ENCODE measurements at regions not wholly inside any gene's neighbourhood (a gene's known extent, or its start where the extent isn't known, plus 50 kb on each side); places are given as distances from the start of the nearest gene placed in this dataset.
"Not testable (repeated sequence)": the region's sequence is repeated elsewhere in the genome, so short reads cannot be mapped to it uniquely, and the experiment has no call there.

DNA sequence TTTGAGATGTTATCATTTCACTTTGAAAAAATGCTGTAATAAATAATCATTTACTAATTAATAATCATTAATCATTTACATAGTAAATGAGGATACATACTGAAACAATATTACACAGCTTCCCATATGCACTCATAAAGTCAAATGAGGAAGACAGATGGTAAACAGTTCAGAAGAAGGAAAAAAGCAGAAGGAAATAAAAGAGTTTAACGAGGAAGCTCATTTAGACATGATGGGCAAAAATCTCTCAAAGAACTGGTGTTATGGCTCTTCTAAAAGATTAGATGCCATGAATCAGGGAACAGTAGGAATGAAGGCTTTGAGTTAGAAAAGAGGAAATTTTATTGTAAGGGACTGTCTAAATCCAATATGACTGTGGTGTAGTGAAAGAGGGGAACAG lies 347.6 kb downstream of the PTPRC start:
- DNase-seq: no peak

DNA sequence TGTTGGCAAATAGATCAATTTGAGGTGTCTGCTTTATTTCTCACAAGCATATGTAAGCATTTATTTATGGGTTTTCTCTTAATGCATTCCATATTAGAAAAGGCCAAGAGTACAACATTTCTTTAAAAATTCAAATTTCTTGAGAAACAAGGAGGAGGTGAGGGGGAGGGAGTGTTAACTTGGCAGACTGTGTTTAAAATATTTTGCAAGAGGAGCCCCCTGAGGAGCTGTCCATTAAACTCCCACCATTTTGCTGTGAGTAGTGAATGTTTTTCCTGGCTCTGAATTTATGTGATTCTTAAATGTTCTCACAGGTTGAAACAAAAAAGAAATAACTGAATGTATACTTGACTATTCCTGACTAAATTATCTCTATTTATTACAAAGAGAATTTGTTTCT lies 363.8 kb downstream of the PTPRC start:
- no peak for DNase-seq

DNA sequence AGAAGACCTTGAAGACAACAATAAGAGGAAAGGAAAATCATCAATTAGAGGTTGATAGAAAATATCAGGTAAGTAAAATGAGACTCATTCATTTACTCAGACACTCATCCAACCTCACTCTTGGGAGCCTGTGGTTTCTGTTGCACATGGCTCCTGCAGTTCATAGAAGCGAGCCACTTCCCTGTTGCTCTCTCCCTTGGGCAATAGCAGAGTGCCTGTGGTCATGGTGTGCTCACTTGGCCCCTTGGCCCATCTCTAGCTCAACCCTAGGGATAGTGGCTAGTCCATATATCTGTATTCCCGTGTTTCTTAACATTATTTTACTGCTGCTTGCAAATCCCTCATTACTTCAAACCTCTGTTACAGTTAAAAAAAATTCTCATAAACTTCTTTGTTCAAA lies 368.6 kb downstream of the PTPRC start:
- DNase-seq: no peak

DNA sequence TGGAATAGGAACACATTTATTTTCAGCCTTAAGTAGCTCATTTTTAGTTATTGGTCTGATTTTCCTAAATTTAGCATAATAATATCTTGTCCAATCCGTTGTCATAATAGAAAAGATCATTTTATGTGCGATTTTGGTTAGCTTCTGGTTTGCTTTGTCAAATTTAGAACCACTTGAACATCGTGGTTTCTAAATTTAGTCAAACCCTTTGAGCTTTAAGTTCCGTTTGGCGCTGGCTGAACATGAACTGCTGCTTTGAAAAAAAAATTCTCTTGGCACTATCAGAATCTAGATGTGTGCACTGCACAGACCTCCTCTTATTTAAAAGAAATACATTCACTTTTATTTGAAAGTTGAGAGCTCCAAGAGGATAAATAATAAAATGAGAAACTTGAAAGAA lies 370.6 kb downstream of the PTPRC start:
- DNase-seq: no peak

DNA sequence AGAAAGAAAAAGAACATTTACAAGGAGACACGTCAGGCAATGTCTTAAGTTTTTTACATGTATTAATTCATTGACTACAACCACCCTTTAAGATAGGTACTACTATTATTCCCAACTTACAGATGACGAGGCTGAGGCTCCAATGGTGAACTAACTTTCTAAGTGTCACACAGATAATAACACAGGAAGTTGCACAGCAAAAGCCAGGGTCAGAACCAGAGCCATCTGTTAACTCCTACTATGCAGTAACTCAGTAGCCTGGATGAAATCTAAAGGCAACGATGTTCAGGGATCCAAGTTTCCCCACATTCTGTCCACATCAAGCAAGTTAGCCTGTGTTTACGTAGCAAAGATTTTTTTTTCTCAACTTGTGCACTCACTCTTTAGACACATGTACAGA lies 371.7 kb downstream of the PTPRC start:
- DNase-seq: no peak

DNA sequence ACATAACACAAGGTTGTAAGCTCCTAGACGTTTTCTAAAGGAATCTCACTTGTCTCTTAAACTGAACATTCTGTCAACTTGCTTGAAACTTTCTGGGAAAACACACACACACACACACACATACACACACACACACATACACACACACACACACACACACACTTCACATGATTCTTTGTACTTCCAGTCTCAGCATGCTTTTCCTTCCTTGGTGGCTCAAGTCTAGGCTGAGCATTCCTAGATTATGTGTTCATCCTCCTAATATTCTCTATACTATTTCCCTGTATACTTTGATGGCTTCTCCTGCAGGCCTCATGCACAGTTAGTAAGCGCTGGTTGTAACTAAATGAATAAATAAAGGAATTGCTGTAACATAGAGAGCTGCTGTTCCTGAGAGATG lies 372.1 kb downstream of the PTPRC start:
- no peak for DNase-seq

DNA sequence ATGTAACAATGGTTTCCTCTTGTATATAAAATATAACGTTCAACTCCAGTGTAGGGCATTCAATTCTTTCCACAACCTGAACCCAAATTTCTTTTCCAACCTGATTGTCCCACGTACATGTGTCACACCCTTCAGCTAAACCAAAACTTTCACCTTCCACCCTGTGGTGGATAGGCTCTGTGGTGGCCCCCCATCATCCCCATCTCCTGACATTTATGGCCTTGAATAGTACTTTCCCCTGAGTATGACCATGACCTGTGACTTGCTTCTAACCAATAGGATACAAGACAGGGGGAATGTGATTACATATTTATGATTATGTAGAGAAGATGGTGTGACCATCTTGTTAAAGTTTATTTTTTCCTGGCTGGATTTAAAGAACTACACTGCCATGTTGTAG lies 377.0 kb downstream of the PTPRC start:
- no peak for DNase-seq

DNA sequence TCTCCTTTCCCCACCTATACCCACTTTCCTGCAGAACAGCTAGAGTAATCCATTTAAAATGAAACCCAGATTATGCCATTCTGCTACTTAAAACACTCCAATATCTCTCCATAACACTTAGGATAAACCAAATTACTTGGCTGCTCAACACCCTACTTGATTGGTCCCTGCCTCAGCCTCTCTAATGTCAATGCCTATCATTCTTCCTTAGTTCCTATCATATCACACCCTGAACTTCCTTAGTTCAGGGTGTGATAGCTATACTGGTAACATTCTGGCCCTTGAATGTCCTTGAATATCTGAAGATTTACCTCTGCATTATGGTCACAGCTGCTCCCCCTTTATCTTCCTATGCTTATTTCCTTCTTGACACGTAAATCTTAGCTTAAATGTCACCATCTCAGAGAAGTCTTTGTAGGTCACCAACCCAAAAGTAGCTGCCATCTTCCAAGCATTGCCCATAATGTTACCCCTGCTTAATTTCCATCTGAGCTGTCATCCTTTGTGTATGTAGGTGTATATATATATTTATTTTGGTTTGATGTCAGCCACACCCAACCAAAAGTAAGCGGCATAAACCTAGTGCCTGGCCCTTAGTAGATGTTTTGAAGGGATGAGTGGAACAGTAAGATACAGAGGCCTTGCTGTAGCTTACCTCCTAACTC lies 379.8 kb downstream of the PTPRC start:
- no peak for DNase-seq

DNA sequence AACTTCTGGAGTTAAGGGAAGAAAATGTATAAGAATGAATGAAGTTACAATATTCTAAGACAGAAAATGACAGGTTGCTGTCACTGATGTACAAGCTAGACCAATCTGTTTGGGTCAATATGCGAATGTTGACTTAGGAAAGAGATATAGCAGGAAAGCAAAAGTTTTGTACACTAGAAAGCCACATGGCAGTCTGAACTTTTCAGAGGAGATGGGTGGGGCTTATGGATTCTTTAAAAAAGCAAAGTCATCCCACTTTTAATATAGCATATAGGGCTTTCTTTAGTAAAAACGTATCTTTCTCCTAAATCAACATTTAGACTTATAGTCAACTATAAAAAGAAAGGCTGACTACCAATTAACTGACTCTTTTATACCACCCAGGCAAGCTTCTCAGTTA lies 381.2 kb downstream of the PTPRC start:
- no peak for DNase-seq

DNA sequence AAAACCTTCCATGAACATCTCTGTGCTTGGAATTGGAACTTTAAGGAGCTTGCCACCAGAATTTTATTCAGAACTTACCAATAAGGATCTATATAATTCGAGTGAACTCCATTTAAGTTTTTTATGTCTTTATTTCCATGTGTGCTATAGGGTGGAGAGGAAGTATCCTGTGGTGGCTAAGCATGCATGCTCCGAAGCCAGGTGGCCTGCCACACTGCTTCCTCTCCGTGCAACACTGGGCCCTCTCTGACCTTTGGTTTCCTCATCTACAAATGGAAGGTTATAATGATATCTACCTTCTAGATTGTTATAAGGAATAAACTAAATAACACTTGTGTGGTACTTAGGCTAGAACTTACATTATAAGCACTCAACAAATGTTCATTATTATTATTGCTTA lies 382.1 kb downstream of the PTPRC start:
- no peak for DNase-seq

DNA sequence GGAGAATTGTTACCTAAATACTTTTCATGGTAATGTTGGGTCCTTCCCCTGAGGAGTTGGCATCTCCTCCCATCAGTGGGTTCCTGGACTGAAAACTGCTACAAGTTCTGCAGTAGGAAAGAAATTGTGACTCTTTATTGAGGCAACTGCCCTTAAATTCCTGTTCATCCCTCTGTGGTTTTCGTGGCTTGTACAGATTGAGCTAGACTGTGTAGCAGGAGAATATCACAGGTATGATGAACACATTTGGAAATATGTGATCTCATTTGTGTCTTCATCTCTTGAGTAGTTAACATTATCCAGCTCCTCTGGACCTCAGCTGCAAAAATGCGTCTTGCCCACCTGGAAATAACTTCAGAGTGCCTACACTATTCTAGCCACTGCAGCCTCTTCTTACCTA lies 390.6 kb downstream of the PTPRC start:
- DNase-seq: no peak

DNA sequence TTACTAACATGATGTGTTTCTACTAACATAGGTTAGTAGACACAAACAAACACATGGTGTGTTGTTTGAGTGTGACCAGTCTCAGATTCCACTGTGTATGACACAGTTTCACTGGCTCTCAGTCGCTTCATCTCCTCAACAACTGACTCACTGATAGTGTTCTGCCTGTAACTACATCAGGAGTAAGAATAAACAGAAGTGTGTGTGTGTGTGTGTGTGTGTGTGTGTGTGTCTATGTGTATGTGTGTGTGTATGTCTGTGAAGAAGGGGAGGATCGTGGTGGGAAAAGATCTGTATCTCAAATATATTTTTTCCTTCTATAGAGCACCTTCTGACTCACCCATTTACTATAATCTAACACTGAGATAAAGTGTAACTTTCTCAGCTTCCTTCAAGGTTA lies 391.0 kb downstream of the PTPRC start:
- DNase-seq: no peak

DNA sequence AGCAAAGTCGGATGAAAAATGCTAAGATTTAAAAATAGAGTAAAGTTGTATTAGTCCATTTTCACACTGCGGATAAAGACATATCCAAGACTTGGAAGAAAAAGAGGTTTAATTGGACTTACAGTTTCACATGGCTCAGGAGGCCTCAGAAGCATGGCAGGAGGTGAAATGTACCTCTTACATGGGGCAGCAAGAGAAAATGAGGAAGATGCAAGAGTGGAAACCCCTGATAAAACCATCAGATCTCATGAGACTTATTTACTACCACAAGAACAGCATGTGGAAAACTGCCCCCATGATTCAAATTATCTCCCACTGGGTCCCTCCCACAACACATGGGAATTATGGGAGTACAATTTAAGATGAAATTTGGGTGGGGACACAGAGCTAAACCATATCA lies 391.7 kb downstream of the PTPRC start:
- not testable (repeated sequence) for DNase-seq

DNA sequence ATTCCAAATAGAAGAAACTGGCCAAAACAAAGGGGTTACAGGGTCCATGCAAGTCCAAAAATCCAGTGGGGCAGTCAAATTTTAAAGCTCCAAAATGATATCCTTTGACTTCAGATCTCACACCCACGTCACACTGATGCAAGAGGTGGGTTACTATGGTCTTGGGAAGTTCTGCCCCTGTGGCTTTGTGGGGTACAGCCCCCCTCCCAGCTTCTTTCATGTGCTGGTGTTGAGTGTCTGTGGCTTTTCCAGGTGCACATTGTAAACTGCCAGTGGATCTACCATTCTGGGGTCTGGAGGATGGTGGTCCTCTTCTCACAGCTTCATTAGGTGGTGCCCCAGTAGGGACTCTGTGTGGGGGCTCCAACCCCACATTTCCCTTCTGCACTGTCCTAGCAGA lies 392.3 kb downstream of the PTPRC start:
- DNase-seq: not testable (repeated sequence)

DNA sequence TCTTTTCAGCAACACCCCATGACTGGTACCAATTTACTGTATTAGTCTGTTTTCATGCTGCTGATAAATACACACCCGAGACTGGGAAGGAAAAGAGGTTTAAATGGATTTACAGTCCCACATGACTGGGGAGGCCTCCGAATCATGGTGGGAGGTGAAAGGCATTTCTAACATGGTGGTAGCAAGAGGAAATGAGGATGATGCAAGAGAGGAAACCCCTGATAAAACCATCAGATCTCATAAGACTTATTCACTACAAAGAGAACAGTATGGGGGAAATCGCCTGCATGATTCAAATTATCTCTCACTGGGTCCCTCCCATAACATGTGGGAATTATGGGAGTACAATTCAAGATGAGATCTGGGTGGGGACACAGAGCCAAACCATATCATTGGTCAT lies 393.6 kb downstream of the PTPRC start:
- DNase-seq: not testable (repeated sequence)

DNA sequence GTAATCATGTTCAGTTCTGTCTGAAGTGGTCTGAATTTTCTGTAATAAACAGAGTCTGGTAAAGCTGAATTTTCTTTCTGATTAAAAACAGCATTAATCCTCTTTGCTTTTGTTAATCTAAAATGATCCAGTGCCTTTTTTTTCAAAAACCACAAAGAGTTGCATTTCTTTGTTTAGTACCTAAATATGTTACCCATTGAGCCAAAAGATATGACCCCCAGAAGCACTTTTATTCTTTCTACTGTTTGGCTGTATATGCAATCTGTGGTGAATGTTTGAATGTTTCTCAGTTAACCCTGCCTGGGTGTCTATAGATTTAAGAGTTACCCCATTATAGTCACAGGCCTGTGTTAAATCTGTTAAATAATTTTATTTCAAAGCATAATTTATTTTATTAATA lies 394.8 kb downstream of the PTPRC start:
- no peak for DNase-seq

DNA sequence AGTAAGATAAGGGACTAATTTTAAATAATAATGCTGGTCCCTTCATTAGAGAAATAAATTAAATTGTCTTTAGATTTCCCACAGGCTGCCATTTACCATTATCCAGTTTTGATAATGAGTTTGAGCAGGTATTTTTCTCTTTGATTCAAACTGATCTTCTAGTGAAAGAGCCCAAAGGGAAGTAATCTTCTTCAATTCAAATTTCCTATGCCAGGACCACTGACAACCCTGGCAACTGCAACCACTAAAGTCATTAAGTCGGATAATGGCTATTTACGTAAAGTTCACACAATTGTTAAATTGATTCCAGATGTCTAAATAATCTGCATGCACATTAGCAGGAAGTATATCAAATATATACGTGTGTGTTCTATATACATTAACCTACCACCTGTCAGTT lies 399.3 kb downstream of the PTPRC start:
- DNase-seq: no peak

DNA sequence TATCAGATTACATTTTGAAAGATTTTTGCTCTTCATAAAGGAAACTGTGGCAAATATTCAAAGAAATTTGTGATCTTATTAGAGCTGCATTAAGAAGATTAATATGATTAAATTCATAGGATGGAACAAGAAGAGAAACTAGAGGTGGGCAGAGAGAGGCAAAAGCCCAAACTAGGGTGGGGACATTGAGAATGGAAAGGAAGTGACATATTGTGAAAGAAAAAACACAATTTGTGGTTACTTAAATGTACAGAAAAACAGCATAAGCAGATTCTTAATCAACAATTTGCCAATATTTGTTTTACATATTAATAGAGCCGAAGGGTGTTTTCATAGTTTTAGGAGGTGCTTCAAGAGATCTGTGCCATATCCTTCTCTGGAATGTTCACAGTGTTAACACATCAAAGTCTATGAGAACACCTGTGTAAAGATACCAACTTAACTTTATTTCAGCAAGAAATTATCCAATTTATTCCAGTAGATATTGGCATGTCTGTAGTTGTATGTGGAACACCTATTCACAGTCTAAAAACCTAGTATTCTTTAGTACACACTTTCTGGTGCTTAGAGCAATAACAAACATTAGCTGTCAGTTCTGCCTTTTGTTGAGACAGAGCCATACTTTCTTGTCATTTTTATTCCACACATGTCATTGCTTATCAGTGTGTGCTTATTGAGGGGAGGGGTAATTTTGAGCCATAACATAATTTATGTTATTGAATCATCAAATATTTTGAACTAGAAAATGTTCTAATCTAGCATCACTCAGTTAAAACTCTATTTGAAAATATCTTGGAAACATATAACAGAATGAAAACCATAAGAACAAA lies 401.5 kb downstream of the PTPRC start:
- DNase-seq: no peak

DNA sequence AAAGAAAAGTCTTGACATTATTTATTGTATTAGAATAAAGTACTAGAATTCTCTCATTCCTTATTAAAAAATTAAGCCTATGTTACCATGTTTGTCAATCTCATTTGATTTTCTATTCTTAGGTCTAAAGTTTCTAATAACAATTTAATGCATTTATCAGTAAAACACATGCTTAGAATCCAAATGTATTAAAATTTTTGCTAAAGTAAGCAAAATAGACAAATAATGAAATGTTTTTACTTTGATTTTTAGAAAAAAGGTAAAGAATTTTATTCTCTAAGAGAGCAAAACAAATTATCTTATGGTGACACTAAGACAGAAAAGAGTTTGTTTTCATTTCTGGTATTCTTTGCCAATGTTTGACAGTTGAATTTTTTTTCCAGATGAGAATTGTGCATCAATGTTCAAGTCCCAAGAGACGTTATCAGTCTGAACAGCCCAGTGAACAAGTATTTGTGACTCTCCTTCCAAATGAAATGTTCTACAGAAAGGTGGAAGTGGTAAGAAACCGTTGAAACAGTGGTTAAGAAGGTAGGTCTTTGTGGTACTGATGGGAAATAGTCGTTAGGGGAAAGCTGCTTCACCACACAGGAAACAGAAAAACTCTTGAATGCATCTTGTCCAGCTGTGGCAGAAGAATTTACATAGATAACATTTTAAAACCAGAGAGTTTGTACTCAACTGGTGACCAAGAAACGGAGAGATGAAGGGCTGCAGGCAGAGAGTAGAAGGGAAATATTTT lies 402.5 kb downstream of the PTPRC start:
- DNase-seq: no peak

DNA sequence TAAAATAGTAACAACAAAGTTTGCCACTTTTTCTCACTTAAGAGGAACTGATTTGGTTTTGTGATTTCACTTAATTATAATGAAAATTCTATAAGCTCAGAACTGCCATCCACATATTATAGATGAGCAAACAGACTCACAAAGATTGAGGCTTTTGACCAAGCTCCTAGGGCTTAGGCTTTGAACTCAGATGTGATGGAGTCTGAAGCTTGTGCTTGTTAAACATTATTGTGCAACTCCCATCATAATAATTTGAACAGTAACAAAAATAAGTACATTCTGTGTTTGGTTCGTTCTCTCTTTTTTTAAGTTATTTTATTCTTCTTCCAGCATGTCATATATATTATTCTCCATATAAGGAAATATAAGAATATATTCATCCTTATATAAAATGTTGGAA lies 403.4 kb downstream of the PTPRC start:
- DNase-seq: no peak

DNA sequence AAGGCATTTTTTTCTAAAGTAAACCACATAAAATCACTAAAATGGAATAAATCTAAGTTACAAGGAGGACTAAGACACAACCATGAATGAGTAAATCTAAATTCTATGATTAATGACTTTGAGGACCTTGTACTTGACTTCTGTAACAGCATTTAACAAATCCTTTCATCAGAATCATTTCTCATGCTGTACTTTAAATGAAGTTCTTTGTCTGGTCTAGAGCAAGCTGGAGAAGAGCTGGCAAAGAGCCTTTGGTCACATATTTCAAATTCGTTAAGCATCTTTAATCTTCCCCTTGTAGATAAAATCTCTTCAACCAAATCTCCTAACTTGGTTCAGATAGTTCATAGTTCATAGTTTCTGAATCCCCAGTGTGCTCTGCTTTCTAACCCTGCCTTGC lies 405.4 kb downstream of the PTPRC start:
- no peak for DNase-seq

DNA sequence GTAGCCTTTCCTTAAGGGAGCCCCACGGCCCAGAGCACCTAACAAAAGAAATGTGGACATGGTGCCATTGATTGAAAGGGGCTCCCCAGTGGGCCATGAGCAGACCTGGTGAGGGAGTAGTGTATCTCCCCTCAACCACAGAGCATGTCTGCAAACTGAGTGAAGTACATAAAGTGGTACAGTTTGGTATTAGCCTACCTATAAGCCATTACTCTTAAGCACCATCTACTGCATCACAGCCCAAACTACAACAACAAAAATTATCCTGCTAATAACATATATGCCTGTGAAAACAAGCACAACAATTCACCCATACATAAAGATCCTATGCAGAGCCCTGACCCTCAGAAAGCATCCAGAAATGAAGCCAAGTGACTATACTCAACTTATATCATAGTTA lies 407.8 kb downstream of the PTPRC start:
- DNase-seq: no peak

DNA sequence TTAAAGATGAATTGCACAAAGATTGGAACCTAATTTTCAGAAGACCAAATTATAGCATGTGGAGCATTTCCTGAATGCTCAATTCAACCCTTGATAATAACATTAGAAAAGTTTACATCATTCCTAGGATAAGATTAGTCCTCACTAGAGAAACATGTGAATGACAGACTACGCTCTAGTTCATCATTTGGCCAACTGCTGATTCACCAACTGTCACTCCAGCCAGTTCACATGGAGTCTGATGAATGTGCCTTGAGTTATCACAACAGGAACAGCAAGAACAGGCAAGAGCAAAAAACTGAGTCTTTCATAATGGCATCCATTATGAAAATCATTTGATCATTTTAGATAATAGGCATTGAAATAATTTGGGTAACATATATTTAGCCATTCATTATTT lies 415.9 kb downstream of the PTPRC start:
- DNase-seq: no peak

DNA sequence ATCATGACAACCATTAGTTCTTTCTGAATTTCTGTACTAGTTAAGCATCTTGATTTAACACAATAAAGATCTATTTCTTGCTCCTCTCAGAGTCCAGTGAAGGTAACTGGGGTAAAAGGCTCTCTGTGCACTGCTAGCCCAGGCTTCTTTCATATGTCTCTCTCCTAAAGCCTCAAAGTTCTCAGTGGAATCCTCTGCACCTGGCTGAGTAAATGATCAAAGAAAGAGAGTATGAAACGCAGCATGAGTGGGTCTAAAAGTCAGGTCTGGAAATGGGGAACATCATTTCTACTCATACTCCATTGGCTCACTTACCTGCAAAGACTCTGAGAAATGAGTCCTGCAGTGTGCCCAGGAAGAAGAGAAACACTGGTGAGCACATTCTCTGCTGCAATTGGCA lies 418.5 kb downstream of the PTPRC start:
- no peak for DNase-seq
